Peyer's patch (tissue), 4 donors: ENCODE measurements at regions not wholly inside any gene's neighbourhood (a gene's known extent, or its start where the extent isn't known, plus 50 kb on each side); places are given as distances from the start of the nearest gene placed in this dataset.

Experiments
- CTCF ChIP-seq, 6 experiments: fragments of 450-650 bp in 4 of 6; fragments of 200-600 bp in 2 of 6; sonication (generic) in 1 of 6; IDR thresholded peaks; one replicate each; pipeline ENCODE4 v1.5.1; 2017 to 2019; ENCODE audit warnings: antibody characterized with exemption in 6 of 6, mild to moderate bottlenecking in 3 of 6, moderate library complexity in 1 of 6
- POLR2A ChIP-seq, 2 donors: fragments of 450-650 bp; IDR thresholded peaks; one replicate each; pipeline ENCODE4 v1.5.1; 2017; ENCODE audit warnings: antibody characterized with exemption in 2 of 2, mild to moderate bottlenecking in 2 of 2, moderate library complexity in 2 of 2

GRCh38 chr12:102573237-102573636, 92.9 kb upstream of the IGF1 start:
- TF ChIP-seq CTCF (IDR thresholded peaks at IDR 0.05) (no peak), POLR2A (IDR thresholded peaks at IDR 0.05) (no peak)
